ENCODE measurements at regions not wholly inside any gene's neighbourhood (a gene's known extent, or its start where the extent isn't known, plus 50 kb on each side); places are given as distances from the start of the nearest gene placed in this dataset.

- TF ChIP-seq POLR2AphosphoS5 (IDR thresholded peaks at IDR 0.05; ENCODE audit: insufficient read depth in 1 of 2, low read depth in 1 of 2): no peak
- no peak for TF ChIP-seq CTCF (IDR thresholded peaks at IDR 0.05)
- TF ChIP-seq POLR2A (IDR thresholded peaks at IDR 0.05): no peak
Observed at GRCh38 chr4:151876381-151876988, 115.7 kb upstream of the GATB start.

All from vagina (tissue), 2 donors.